A673 (cell line): ENCODE measurements at regions not wholly inside any gene's neighbourhood (a gene's known extent, or its start where the extent isn't known, plus 50 kb on each side); places are given as distances from the start of the nearest gene placed in this dataset.

Experiments used
- BruUV-seq: library from RNA; stranded (reverse); fragments of 400-500 nt; replicated peaks from 2 replicates; lab custom pipeline; 2021; lab: Mats Ljungman, UMichigan
- CTCF ChIA-PET: fragments of 300-600 bp; sonication (Branson Sonifier 250); formaldehyde crosslinking; loops from one replicate; lab custom pipeline; 2022; ENCODE audit warnings: antibody characterized with exemption; lab: Charles Lee
- POLR2A ChIA-PET: fragments of 300-600 bp; sonication (Branson Sonifier 250); formaldehyde crosslinking; loops from one replicate; lab custom pipeline; 2022; ENCODE audit warnings: antibody characterized with exemption; ENCODE audit not compliant: low non-redundant PET; lab: Charles Lee
- DNase-seq: peaks from one replicate; pipeline ENCODE4 v3.0.0-alpha.2; 2015; ENCODE audit warnings: low spot score
- H3K27ac ChIP-seq: fragments of 200-600 bp; sonication (generic); 2 replicates; pipeline ENCODE4 v1.5.1; 2016; ENCODE audit warnings: mixed run types, low read depth, mild to moderate bottlenecking, mixed read lengths, antibody characterized with exemption, low read length; ENCODE audit not compliant: poor library complexity, severe bottlenecking
- H3K27me3 ChIP-seq: fragments of 200-600 bp; sonication (generic); replicated peaks from 2 replicates; pipeline ENCODE4 v1.6.1; 2017; ENCODE audit warnings: mixed run types, low read depth, mild to moderate bottlenecking, mixed read lengths, antibody characterized with exemption, low read length; ENCODE audit not compliant: insufficient read depth, poor library complexity
- H3K36me3 ChIP-seq: fragments of 200-600 bp; sonication (generic); 2 replicates; pipeline ENCODE4 v1.6.1; 2016; ENCODE audit warnings: mixed run types, mild to moderate bottlenecking, mixed read lengths, antibody characterized with exemption, low read length; ENCODE audit not compliant: insufficient read depth, poor library complexity, severe bottlenecking
- H3K4me1 ChIP-seq: fragments of 200-600 bp; sonication (generic); 2 replicates; pipeline ENCODE4 v1.6.1; 2017; ENCODE audit warnings: mixed run types, mild to moderate bottlenecking, mixed read lengths, antibody characterized with exemption, low read length; ENCODE audit not compliant: insufficient read depth, poor library complexity, severe bottlenecking
- H3K4me3 ChIP-seq: fragments of 200-600 bp; sonication (generic); 2 replicates; pipeline ENCODE4 v1.5.1; 2016; ENCODE audit warnings: low read depth, mixed run types, mild to moderate bottlenecking, mixed read lengths, low read length; ENCODE audit not compliant: poor library complexity, severe bottlenecking
- H3K9me3 ChIP-seq: fragments of 200-600 bp; sonication (generic); 2 replicates; pipeline ENCODE4 v1.6.1; 2016; ENCODE audit warnings: mixed run types, low read depth, mild to moderate bottlenecking, mixed read lengths, antibody characterized with exemption, low read length; ENCODE audit not compliant: poor library complexity, severe bottlenecking
- EZH2 ChIP-seq: fragments of 200-600 bp; sonication (generic); IDR thresholded peaks from 2 replicates; pipeline ENCODE4 v1.6.1; 2017; ENCODE audit warnings: borderline replicate concordance, low read depth, mild to moderate bottlenecking, mixed read lengths, antibody characterized with exemption, low read length; ENCODE audit not compliant: poor library complexity, severe bottlenecking
- intact Hi-C: fragments of 100-400 bp; cut with micrococcal nuclease; formaldehyde crosslinking; loops from one replicate; pipeline ENCODE4 v1.10.0; 2022; ENCODE audit not compliant: unreplicated experiment
- TF ChIP-seq, protein P1 (sequence below): fragments of 300-800, 200-600 bp; sonication (generic); conservative IDR thresholded peaks from 2 replicates; pipeline ENCODE4 v1.5.1; 2017; ENCODE audit warnings: low read depth, mild to moderate bottlenecking, antibody characterized with exemption, low read length, moderate library complexity, mixed read lengths

DNA sequence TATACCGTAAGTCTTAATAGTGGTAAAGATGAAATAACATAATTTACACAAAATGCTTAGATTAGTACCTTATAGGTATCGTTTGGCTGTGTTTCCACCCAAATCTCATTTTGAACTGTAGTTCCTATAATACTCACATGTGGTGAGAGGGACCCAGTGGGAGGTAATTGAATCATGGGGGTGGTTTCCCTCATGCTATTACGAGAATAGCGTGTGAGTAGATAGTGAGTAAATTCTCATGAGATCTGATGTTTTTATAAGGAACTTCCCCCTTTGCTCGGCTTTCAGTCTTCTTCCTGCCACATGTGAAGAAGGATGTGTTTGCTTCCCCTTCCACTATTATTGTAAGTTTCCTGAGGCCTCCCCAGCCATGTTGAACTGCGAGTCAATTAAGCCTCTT lies 426.3 kb upstream of the POT1 start:
- CTCF ChIA-PET = no interaction called here
- no peak overlapping the region for H3K27ac ChIP-seq
- peaks cover 18% of the 10 kb centered on the region for H3K4me1 ChIP-seq
- BruUV-seq = no TSS peak
- H3K27me3 ChIP-seq = no peaks in the 10 kb centered on the region
- no peaks in the 10 kb centered on the region for H3K36me3 ChIP-seq
- no peaks in the 10 kb centered on the region for H3K9me3 ChIP-seq
- POLR2A ChIA-PET = no interaction called here
- no peak for TF ChIP-seq EZH2
- TF ChIP-seq, protein P1, sequence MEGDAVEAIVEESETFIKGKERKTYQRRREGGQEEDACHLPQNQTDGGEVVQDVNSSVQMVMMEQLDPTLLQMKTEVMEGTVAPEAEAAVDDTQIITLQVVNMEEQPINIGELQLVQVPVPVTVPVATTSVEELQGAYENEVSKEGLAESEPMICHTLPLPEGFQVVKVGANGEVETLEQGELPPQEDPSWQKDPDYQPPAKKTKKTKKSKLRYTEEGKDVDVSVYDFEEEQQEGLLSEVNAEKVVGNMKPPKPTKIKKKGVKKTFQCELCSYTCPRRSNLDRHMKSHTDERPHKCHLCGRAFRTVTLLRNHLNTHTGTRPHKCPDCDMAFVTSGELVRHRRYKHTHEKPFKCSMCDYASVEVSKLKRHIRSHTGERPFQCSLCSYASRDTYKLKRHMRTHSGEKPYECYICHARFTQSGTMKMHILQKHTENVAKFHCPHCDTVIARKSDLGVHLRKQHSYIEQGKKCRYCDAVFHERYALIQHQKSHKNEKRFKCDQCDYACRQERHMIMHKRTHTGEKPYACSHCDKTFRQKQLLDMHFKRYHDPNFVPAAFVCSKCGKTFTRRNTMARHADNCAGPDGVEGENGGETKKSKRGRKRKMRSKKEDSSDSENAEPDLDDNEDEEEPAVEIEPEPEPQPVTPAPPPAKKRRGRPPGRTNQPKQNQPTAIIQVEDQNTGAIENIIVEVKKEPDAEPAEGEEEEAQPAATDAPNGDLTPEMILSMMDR = no peak
- DNase-seq = peak; percentile 89
- intact Hi-C loops = no loop called here
- no peak overlapping the region for H3K4me3 ChIP-seq

DNA sequence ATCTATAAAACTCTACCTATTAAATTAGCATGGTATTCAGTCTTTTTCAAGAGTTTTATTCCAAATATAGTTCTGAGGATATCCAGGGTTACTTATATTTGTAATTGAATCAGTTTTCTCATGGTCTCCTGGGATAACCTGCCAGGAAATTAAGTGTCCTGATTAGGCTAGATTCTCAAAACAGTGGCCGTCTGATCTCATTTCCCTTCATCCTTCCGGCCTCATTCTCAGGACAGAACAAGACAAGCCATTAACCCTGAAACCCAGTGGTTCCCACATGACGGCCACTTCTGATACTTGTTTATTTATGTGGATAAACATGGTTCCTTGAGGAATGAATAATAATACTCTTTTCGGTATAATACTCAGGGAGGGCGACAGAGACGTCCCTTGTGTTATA lies 417.6 kb upstream of the POT1 start:
- no peaks in the 10 kb centered on the region for H3K27me3 ChIP-seq
- no peak overlapping the region for H3K27ac ChIP-seq
- no TSS peak for BruUV-seq
- TF ChIP-seq, protein P1 = no peak
- TF ChIP-seq EZH2 = no peak
- ChIA-PET POLR2A (no interaction called here), CTCF (no interaction called here)
- H3K36me3 ChIP-seq = no peaks in the 10 kb centered on the region
- no peak overlapping the region for H3K4me3 ChIP-seq
- H3K9me3 ChIP-seq = no peaks in the 10 kb centered on the region
- intact Hi-C loops = no loop called here
- DNase-seq = no peak
- H3K4me1 ChIP-seq = no peaks in the 10 kb centered on the region

DNA sequence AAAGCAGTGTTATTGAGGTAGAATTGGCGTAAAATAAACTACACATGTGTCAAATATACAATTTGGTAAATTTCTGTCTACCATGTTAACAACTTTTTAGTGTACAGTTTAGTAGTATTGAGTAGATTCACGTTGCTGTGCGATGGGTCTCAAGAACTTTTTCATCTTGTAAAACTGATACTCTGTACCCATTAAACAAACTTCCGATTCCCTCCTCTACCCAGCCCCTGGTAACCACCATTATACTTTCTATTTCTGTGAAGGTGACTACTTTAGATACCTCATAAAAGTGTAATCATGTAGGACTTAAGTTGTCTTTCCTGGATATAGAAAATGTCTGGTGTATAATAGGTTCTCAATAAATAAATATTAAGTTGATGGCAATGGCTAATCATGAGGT lies 408.5 kb upstream of the POT1 start:
- TF ChIP-seq EZH2 = no peak
- TF ChIP-seq, protein P1 = no peak
- H3K36me3 ChIP-seq = no peaks in the 10 kb centered on the region
- ChIA-PET POLR2A (no interaction called here), CTCF (no interaction called here)
- DNase-seq = no peak
- H3K4me3 ChIP-seq = no peak overlapping the region
- H3K27me3 ChIP-seq = no peaks in the 10 kb centered on the region
- no peaks in the 10 kb centered on the region for H3K9me3 ChIP-seq
- H3K27ac ChIP-seq = no peak overlapping the region
- H3K4me1 ChIP-seq = no peaks in the 10 kb centered on the region
- BruUV-seq = no TSS peak
- intact Hi-C loops = no loop called here

DNA sequence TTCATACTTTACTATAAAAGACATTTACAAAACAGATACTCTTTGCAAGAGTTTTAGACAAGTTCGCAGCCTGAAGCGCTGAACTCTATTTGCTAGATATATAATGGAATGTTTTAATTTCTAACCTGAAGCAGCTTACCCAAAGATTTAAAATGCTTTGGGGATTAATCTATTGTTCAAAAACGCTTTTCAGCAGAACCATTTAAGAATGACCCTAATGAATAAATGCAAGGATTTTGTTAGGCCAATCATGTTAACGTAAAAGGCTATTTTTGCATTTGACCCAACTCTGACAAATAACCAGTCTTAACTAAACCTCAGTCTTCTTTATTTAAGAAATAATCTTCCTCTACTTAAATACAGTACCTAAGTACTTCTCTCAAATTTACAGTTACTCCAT lies 406.7 kb upstream of the POT1 start:
- no peaks in the 10 kb centered on the region for H3K36me3 ChIP-seq
- H3K4me3 ChIP-seq = no peak overlapping the region
- no peaks in the 10 kb centered on the region for H3K9me3 ChIP-seq
- BruUV-seq = no TSS peak
- no peaks in the 10 kb centered on the region for H3K27me3 ChIP-seq
- ChIA-PET CTCF (no interaction called here), POLR2A (no interaction called here)
- DNase-seq = no peak
- no peak overlapping the region for H3K27ac ChIP-seq
- intact Hi-C loops = no loop called here
- no peak for TF ChIP-seq EZH2
- TF ChIP-seq, protein P1 = no peak
- H3K4me1 ChIP-seq = no peaks in the 10 kb centered on the region
